ENCODE measurements at regions not wholly inside any gene's neighbourhood (a gene's known extent, or its start where the extent isn't known, plus 50 kb on each side); places are given as distances from the start of the nearest gene placed in this dataset.
A peak's percentile ranks its signal among the peaks of the same experiment; 100 is the strongest.

DNA sequence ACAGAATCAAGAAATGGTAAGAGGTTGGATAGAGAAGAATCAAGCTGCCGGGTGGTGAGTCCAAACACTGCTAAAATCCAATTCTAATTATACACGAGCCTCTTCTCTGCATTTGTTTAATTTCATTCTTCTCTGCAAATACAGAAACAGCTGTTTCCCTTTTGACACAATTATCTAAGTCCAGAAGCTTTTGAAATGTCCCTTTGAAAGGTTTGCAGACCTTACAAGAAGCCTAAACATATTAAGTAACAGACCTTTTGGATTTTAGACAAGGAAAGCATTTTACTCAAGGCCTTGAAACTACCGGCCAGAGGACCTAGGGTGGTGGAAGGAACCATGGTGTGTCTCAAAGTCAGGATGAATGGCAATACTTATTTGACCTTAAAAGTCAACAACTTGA lies 403.8 kb upstream of the ADAMTS9 start:
- Histone ChIP-seq H3K4me1 (no peaks in the 10 kb centered on the region), H3K27ac (no peak overlapping the region), H3K27me3 (ENCODE audit: insufficient read depth in 3 of 3, low read length in 2 of 3) (no peaks in the 10 kb centered on the region), H3K9me3 (no peaks in the 10 kb centered on the region), H3K4me3 (no peak overlapping the region), H3K36me3 (ENCODE audit: insufficient read depth in 1 of 2, low read depth in 1 of 2) (no peaks in the 10 kb centered on the region)
- DNase-seq, result no peak
- no peak for TF ChIP-seq CTCF (IDR thresholded peaks at IDR 0.05)
- 45 to 70% (median 47%) methylated on average over 3 of the region's 3 CpGs for WGBS, 3 donors
- intact Hi-C loops (cut with DNase I), result no loop called here
- no peak for ATAC-seq

DNA sequence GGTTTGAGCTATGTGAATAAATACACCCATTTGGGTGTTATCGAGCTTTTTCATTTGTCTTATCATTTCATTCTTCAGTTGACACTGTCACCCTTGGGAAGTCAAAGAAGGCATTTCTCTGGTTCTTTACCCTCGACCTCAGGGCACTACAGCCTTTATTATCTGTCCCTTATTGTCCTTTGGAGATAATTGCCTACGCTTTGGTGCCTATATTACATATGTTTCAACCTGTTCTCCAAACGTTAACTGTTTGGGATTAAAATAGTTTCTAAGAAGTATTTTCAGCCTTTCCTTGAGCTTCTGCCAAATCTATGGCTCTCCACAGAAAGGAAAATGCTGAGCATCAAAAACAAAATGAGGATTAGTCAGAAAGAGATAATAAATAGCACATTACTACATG lies 395.4 kb upstream of the ADAMTS9 start:
- no peak for TF ChIP-seq CTCF (IDR thresholded peaks at IDR 0.05)
- intact Hi-C loops (cut with DNase I), result loop anchor here in 1 of 2 donors (5.0 kb wide), 1 partner anchor 551 kb away; no protein-coding TSS in a partner anchor
- no peak for DNase-seq
- Histone ChIP-seq H3K4me1 (no peaks in the 10 kb centered on the region), H3K4me3 (no peak overlapping the region), H3K27ac (no peak overlapping the region), H3K36me3 (ENCODE audit: insufficient read depth in 1 of 2, low read depth in 1 of 2) (no peaks in the 10 kb centered on the region), H3K27me3 (ENCODE audit: insufficient read depth in 3 of 3, low read length in 2 of 3) (no peaks in the 10 kb centered on the region), H3K9me3 (no peaks in the 10 kb centered on the region)
- WGBS, 3 donors, result 68 to 72% (median 71%) methylated on average over 4 of the region's 4 CpGs
- ATAC-seq, result no peak

- ATAC-seq (no peak), DNase-seq (no peak)
- no peak overlapping the region for H3K27ac ChIP-seq
- no peak overlapping the region for H3K4me3 ChIP-seq
- no peaks in the 10 kb centered on the region for H3K36me3 ChIP-seq (ENCODE audit: insufficient read depth in 1 of 2, low read depth in 1 of 2)
- no peaks in the 10 kb centered on the region for H3K9me3 ChIP-seq
- no peaks in the 10 kb centered on the region for H3K4me1 ChIP-seq
- no peak for TF ChIP-seq CTCF (IDR thresholded peaks at IDR 0.05)
- H3K27me3 ChIP-seq (ENCODE audit: insufficient read depth in 3 of 3, low read length in 2 of 3), result no peaks in the 10 kb centered on the region
- intact Hi-C loops (cut with DNase I), result loop anchor here in 1 of 2 donors (5.0 kb wide), 1 partner anchor 549 kb away; no protein-coding TSS in a partner anchor
- WGBS, 3 donors, result 23 to 47% (median 24%) methylated on average over 2 of the region's 2 CpGs
Observed at GRCh38 chr3:65081536-65081935, 393.7 kb upstream of the ADAMTS9 start.

DNA sequence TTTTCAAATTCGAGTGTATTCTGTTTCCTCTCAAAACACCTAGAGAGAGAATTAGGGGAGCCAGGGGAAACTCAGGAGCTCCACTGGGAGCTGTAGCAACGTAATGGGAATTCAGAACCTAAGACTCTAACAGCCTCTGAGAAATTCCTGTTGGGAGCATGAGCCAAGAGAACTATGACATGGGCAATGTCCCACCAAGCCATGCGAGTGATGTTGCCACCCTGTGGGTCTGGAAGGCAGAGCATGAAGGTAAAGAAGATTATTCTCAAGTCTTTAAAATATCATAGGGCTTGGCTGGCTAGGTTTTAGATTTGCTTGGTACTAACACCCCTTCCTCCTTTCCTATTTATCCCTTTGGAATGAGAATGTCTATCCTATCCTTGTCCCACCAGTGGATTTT lies 392.6 kb upstream of the ADAMTS9 start:
- WGBS, 3 donors, result 30 to 43% (median 30%) methylated on average over 3 of the region's 3 CpGs

More for the DNA sequence above, 392.6 kb upstream of the ADAMTS9 start:
- H3K9me3 ChIP-seq, result no peaks in the 10 kb centered on the region
- peak in 1 of 2 donors; percentile 46 for DNase-seq
- H3K4me1 ChIP-seq, result no peaks in the 10 kb centered on the region
- intact Hi-C loops (cut with DNase I), result loop anchor here in 1 of 2 donors (5.0 kb wide), 1 partner anchor 548 kb away; no protein-coding TSS in a partner anchor
- ATAC-seq, result peak; percentile 53 to 84 (median 68)
- no peak overlapping the region for H3K4me3 ChIP-seq
- no peaks in the 10 kb centered on the region for H3K36me3 ChIP-seq (ENCODE audit: insufficient read depth in 1 of 2, low read depth in 1 of 2)
- H3K27me3 ChIP-seq (ENCODE audit: insufficient read depth in 3 of 3, low read length in 2 of 3), result no peaks in the 10 kb centered on the region
- no peak overlapping the region for H3K27ac ChIP-seq
- TF ChIP-seq CTCF (IDR thresholded peaks at IDR 0.05), result peak; percentile 18
